Kidney (tissue), 13 donors: ENCODE measurements at regions not wholly inside any gene's neighbourhood (a gene's known extent, or its start where the extent isn't known, plus 50 kb on each side); places are given as distances from the start of the nearest gene placed in this dataset.
A peak's percentile ranks its signal among the peaks of the same experiment; 100 is the strongest.

Experiments used
- DNase-seq, 5 donors: peaks; one replicate each; pipeline ENCODE4 v3.0.0-alpha.2; 2013 to 2020
- FAIRE-seq: peaks from 2 replicates; lab custom pipeline; 2012; peaks lifted over from hg19 to GRCh38; lab: Jason Lieb, UNC
- H3K27ac ChIP-seq, 2 donors: one replicate each; pipeline ENCODE4 v1.7.0; 2013; ENCODE audit warnings: low read depth in 2 of 2, low read length in 2 of 2, inconsistent platforms in 1 of 2
- H3K27me3 ChIP-seq: one replicate; pipeline ENCODE4 v1.7.1; 2013; ENCODE audit warnings: low read length, inconsistent platforms; ENCODE audit not compliant: control insufficient read depth, insufficient read depth
- H3K36me3 ChIP-seq, 3 donors: one replicate each; pipeline versions ENCODE4 v1.7.0 to v1.7.1; 2013; ENCODE audit warnings: low read length in 3 of 3, control low read depth in 1 of 3, inconsistent platforms in 1 of 3; ENCODE audit not compliant: insufficient read depth in 3 of 3, control insufficient read depth in 2 of 3
- H3K4me1 ChIP-seq, 3 donors: one replicate each; pipeline versions ENCODE4 v1.7.0 to v1.7.1; 2013; ENCODE audit warnings: low read length in 3 of 3, inconsistent platforms in 1 of 3, low read depth in 1 of 3; ENCODE audit not compliant: control insufficient read depth in 2 of 3, insufficient read depth in 2 of 3
- H3K4me3 ChIP-seq, 3 donors: one replicate each; pipeline versions ENCODE4 v1.7.0 to v1.8.1; 2013; ENCODE audit warnings: low read length in 3 of 3, control low read depth in 1 of 3, inconsistent platforms in 1 of 3
- H3K9ac ChIP-seq, 3 donors: one replicate each; pipeline versions ENCODE4 v1.7.0 to v1.7.1; 2013; ENCODE audit warnings: low read length in 3 of 3, control low read depth in 1 of 3, inconsistent platforms in 1 of 3
- H3K9me3 ChIP-seq, 3 donors: one replicate each; pipeline versions ENCODE4 v1.7.0 to v1.7.1; 2013; ENCODE audit warnings: low read length in 3 of 3, control low read depth in 1 of 3, inconsistent platforms in 1 of 3; ENCODE audit not compliant: control insufficient read depth in 2 of 3, insufficient read depth in 1 of 3
- intact Hi-C: fragments of 100-400 bp; cut with DNase I; formaldehyde crosslinking; loops from one replicate; pipeline ENCODE4 v1.11.1; 2022
- TF ChIP-seq, protein P1 (sequence below): IDR thresholded peaks from 3 replicates; pipeline ENCODE4 v1.5.1; 2012; ENCODE audit warnings: mild to moderate bottlenecking, moderate library complexity, borderline replicate concordance; ENCODE audit not compliant: insufficient read depth; ENCODE audit errors: extremely low read depth
- donor health status: control.
- donor health status: control.
- donor health status: control.
- donor health status: control.
- donor health status: control.
- donor health status: DM: yes; HTN: yes; CAD: no.
- donor health status: Normal renal cell carcinoma (clear cell type).

DNA sequence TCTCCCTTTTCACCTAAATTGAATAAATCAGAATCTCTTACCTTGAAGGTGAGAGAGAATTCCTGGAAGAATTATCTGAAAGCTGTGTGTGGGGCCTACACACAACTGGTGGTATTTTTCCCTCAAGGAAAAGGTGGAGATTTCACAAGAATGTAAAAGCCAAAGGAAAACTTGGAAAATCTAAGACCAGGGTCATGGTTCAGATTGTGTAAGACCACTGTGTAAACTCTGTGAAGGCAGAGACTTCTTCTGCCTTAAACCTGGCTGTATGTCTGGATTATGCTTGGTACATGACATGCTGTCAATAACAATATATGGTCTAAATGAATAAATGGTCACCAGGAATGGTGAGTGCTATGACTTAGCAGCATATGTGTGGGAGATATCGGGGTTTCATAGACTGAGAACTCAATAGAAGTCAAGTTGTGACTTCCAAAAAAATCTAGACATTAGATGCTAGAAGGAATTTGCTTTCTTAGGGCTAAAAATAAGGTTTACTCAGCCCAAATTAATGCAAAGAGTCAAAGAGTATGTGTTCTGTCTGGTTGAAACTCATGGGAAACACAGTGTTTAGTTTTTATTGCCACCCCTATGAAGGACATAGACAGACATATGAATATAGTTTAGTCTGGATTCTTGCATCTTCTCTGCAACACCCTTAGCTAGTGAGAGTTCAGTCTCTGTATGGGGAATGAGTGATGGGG is 163.7 kb downstream of the SNAPC1 start:
- no peaks in the 10 kb centered on the region for H3K27me3 ChIP-seq
- TF ChIP-seq, protein P1, sequence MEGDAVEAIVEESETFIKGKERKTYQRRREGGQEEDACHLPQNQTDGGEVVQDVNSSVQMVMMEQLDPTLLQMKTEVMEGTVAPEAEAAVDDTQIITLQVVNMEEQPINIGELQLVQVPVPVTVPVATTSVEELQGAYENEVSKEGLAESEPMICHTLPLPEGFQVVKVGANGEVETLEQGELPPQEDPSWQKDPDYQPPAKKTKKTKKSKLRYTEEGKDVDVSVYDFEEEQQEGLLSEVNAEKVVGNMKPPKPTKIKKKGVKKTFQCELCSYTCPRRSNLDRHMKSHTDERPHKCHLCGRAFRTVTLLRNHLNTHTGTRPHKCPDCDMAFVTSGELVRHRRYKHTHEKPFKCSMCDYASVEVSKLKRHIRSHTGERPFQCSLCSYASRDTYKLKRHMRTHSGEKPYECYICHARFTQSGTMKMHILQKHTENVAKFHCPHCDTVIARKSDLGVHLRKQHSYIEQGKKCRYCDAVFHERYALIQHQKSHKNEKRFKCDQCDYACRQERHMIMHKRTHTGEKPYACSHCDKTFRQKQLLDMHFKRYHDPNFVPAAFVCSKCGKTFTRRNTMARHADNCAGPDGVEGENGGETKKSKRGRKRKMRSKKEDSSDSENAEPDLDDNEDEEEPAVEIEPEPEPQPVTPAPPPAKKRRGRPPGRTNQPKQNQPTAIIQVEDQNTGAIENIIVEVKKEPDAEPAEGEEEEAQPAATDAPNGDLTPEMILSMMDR, result no peak
- DNase-seq (no peak), FAIRE-seq (no peak)
- H3K36me3 ChIP-seq, result no peaks in the 10 kb centered on the region
- H3K4me1 ChIP-seq, result no peaks in the 10 kb centered on the region
- intact Hi-C loops, result no loop called here
- no peak overlapping the region for H3K9ac ChIP-seq
- no peak overlapping the region for H3K27ac ChIP-seq
- H3K9me3 ChIP-seq, result no peaks in the 10 kb centered on the region
- no peak overlapping the region for H3K4me3 ChIP-seq

DNA sequence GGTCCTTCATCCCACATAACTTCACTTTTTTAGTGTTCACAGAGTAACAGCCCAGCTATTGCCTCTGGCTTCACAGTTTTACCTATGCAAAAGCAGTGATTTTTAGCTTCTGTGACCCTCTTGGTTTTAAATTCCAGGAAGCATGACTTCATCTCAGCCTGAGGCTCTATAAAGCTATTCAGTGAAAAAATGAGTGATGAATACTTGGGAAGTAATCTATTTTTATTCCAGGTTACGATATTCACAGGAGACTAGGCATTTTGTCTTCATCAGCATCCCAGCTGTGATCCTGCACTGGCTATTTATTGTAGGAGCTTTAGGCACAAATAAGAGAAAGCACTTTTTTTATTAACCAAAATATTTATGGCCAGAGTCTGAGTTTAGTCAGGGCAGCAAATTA is 164.8 kb downstream of the SNAPC1 start:
- Histone ChIP-seq H3K4me3 (no peak overlapping the region), H3K4me1 (no peaks in the 10 kb centered on the region), H3K27me3 (no peaks in the 10 kb centered on the region), H3K27ac (no peak overlapping the region), H3K9ac (no peak overlapping the region), H3K9me3 (no peaks in the 10 kb centered on the region), H3K36me3 (no peaks in the 10 kb centered on the region)
- no peak for FAIRE-seq
- intact Hi-C loops, result no loop called here
- TF ChIP-seq, protein P1, result no peak
- peak in 2 of 5 donors; percentile 50 to 57 for DNase-seq

DNA sequence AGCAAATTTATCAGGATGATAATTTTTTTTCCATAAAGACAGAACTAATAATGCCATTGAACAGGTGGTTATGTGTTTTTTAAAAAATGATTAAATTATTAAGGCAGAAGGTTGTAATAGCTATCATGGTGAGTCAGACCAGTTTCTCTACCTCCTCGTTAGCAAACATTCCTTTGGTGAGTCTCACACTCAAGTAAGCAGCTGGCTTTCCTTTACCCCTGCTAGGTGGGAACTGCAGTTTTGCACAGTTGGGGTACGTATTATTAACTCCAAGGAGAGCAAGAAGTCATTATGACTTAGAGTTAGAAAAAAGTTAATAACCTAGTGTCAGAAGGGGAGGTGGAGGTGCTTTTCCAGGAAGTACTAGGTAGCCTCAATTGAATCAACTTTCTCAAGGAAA is 165.3 kb downstream of the SNAPC1 start:
- no peak overlapping the region for H3K4me3 ChIP-seq
- intact Hi-C loops, result no loop called here
- FAIRE-seq (no peak), DNase-seq (peak in 2 of 5 donors; percentile 55 to 61)
- no peaks in the 10 kb centered on the region for H3K27me3 ChIP-seq
- H3K9ac ChIP-seq, result no peak overlapping the region
- TF ChIP-seq, protein P1, result no peak
- no peaks in the 10 kb centered on the region for H3K9me3 ChIP-seq
- H3K4me1 ChIP-seq, result no peaks in the 10 kb centered on the region
- no peaks in the 10 kb centered on the region for H3K36me3 ChIP-seq
- H3K27ac ChIP-seq, result no peak overlapping the region

DNA sequence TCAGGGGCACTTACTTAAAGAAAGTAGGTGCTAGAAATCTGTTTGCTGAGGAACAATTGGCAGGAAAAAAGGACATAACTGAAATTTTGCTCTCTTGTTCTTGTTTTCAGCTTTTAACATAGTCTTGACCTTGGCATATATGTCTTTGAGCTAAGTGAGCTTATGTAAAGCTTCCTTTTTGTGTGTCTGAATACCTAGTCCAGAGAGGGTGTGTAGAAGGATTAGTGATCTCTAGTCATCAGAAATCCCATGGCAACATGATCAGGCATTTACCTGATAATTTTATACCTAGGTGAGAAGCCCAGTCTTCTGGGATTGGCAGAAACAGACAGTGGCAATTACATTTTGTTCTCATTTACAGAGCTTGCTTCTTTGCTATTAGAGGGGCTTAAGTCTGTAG is 166.1 kb downstream of the SNAPC1 start:
- Histone ChIP-seq H3K9ac (no peak overlapping the region), H3K4me3 (no peak overlapping the region), H3K27ac (no peak overlapping the region), H3K36me3 (no peaks in the 10 kb centered on the region), H3K9me3 (no peaks in the 10 kb centered on the region), H3K4me1 (no peaks in the 10 kb centered on the region), H3K27me3 (no peaks in the 10 kb centered on the region)
- FAIRE-seq (no peak), DNase-seq (no peak)
- TF ChIP-seq, protein P1, result no peak
- intact Hi-C loops, result no loop called here
